HG03025 (cell line): ENCODE measurements at regions not wholly inside any gene's neighbourhood (a gene's known extent, or its start where the extent isn't known, plus 50 kb on each side); places are given as distances from the start of the nearest gene placed in this dataset.

Source experiments
- ATAC-seq: cut with Tn5 transposase; IDR thresholded peaks from one replicate; pipeline ENCODE4 v1.9.1; 2021; ENCODE audit warnings: mild to moderate bottlenecking, moderate library complexity; ENCODE audit not compliant: unreplicated experiment, low FRiP score

DNA sequence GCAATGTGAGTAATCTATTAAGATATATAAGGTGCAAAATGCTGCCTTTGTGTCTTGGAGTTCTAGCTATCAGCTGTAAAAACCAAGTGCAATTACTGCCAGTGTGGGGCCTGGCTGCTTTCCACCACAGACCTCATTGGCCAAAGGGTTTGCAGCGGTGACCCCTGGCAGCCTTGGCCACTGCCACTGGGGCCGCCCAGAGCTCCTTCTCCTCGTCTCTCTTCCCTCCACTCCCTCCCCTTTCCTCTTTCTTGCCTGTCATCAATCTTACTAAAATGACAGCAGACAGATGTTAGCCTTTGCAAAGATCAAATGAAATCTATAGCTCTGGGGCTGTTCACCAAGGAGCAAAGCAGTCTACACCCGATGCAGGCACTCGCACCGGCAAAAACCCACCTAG is 986.3 kb downstream of the BCL11A start:
- ATAC-seq = no peak

DNA sequence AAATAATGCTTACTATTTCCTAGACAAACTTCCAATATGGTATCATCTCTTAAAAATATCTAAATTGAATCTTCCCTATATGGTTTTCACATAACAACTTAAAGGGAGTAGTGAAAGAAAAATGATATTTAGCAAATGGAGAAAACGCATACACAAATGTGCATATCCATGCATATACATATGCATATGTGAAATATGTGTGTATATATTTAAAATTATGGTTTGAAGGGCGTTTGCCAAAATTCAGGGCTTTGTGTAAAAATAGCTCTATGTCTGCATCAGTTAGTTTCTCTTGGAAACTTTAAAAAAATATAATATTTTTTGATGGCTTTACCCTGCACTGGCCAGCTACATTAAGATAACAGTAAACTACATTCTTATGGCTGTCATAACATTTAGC is 986.7 kb downstream of the BCL11A start:
- no peak for ATAC-seq

DNA sequence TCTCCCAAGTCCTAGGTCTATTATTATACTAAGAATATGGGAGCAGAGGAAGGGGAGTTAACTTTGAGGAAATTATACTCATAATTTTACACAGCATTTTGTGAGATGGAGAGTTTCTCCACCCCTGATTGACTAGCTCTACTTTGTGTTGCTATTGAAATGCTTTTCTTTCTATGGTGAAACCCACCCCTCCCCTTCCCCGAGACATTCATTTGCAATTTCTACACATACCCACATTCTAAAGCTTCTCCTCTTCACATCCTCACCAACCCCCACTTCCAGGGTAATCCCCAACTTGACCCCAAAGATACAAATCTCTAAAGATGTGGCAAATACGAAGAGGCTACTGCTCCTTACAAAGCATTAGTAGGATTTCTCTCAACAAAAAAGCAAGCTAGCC is 992.2 kb downstream of the BCL11A start:
- no peak for ATAC-seq

DNA sequence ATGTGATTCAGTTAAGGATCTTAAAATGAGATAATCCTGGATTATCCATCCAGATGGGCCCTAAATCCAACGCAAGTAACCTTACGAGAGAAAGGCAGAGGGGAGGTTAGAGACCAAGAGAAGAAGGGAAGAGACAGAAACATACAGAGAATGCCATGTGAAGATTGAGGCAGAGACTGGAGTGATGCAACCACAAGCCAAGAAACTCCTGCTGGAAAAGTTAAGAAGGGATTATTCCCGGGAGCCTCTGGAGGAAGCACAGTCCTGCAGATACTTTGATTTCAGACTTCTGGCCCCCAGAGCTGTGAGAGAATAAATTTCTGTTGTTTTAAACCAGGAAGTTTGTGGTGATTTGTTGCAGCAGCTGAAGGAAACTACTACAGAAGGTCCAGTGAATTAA is 992.7 kb downstream of the BCL11A start:
- ATAC-seq = no peak

DNA sequence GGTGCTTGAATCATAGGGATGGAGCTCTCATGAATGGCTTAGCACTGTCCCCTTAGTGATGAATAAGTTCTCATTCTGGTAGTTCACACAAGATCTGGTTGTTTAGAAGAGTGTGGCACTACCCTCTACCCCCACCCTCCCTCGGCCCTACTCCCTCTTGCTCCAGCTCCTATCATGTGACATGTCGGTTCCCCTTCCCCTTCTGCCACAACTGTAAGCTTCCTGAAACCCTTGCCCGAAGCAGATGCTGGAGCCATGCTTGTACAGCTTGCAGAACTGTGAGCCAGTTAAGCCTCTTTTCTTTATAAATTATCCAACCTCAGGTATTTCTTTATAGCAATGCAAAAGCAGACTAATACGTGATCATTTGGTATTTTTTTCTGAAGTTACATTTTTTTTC is 1012.6 kb downstream of the BCL11A start:
- ATAC-seq = no peak

DNA sequence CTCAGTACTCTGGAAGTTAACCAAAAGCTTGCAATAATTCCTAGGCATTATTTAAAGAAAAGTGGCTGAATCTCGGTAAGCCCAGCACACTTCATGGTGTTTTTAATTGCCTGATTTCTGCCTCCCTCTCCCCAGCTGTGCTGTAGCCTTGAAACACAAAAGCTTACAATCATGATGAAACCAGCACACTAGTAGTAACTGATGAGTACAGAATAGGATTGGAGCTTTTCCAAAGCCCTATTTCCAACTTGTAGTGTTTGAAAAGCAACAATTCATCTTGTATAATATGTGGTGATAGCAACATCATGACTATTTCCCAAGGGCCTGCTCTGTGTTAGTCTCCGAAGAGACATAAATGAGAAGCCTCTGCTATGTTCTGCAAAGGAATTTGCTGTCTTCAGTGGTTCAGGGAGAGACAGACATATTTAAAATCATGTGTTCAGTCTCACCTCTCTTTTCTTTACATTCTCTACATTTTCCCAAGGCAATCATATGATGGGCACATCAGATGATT is 1015.0 kb downstream of the BCL11A start:
- no peak for ATAC-seq

DNA sequence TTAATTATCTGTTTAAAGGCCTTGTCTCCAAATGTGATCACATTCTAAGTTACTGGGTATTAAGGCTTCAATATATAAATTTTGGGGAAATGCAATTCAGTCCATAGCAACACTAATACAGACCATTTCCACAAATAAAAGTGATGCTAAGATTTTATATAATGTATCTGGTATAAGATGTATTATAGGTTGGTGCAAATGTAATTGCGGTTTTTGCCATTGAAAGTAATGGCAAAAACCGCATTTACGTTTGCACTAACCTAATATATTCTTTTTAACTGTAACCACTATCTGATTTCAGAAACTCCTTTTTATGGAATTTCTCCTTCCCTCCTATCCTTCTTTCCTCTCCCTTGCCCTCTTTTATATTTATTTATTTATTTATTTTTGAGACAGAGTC is 1020.6 kb downstream of the BCL11A start:
- ATAC-seq = no peak

DNA sequence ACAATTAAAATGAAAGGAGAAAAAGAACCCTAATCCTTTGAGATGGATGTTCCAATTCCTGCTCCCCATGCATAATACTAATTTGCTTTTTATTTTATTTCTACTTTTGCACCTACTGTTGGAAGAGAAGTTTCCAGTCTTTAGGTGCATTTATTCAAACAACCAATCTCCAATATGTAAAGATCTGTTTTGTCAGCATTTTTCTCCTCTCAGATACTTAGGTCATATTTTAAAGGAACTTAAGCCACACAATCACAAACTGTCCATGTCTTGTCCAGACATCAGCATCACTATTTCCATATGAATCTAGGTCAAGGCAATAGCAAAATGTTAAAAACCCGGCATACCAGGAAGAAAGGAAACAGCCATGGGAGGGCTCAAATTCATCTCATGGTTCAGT is 1023.2 kb downstream of the BCL11A start:
- ATAC-seq = no peak

DNA sequence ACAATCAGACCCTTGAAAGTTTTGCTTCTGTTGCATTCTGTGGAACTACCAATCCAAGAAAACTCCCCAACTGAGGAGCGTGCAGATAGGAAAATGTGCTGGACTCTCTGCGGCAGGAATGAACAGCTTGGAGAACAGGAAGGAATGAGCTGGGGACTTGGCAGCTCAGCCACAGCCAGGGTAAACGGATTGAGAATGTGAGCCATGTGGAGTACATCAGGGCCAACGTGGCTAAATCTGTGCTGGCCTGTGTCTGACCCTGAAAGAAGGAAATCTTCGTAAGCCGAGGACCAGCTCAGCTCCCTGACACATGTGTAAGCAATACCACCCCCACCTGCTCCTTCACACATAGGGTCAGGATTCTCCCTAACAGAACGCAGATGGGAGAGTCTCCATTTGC is 1023.7 kb downstream of the BCL11A start:
- no peak for ATAC-seq

DNA sequence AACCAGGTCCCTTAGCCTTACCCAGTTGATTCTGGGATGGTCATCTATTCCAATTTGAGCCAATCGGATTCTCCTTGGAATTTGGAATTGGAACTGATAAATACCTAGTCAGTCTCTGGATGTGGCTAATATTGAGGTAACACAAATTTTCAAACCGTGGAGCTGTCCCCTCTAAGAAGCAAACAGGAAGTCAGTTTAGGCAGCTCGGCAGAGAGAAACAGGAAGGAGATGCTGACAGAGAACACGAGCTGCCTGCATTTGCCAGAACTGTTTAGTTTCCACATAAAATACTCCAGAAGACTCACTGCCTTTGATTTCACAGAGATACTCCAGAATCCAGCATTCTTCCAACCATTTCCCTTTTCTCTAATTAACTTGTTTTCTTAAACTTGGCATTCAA is 1024.9 kb downstream of the BCL11A start:
- no peak for ATAC-seq

DNA sequence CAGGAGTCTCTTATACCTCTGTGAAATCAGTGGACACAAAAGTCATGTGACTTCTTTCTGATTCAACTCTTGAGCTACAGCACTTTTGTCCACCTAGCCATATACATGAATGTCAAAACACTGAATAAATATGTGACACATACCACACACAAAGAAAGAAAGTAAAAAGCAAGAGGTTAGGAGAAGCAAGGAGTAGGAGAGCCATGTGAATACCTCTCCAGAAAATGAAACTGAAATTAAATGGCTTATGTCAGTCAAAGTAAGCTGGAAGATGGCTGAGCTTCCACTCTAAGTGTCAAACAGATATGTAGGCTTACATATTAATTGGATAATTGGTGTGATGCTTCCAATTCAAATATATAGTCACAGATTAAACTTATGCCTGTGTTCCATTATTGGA is 1050.5 kb downstream of the BCL11A start:
- ATAC-seq = no peak

DNA sequence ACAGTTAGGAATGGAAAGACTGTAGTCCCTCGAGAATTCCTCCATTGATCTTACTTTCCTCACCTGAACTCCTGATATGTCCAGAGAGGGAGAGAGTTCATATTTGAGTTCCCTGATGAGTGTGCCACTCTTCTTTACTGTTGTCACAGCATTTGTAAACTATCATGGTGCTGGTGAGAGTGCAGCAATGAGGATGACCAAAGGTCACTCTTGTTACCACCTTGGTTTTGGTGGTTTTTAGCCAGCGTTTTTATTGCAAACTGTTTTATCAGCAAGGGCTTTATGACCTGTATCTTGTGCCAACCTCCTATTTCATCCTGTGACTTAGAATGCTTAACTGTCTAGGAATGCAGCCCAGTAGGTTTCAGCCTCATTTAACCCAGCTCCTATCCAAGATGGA is 1062.5 kb downstream of the BCL11A start:
- ATAC-seq = no peak

DNA sequence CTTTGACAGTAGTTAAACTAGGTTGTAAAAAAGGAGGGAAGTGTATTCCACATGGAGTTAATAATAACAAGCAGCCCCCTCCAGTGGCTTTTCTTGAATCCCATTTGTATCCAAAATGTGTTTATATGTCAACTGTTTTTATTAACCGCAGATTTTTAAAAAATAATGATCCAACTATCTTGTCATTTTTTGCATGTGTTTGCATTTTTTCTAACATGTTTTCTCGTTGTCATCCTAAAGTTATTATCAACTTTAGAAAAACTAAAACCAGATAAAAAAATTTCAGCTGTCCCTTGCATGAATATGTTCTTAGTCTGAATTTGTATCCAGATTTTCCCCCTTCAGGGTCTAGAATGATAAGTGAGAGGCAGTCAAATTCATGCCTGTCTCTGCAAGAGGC is 1063.3 kb downstream of the BCL11A start:
- no peak for ATAC-seq

DNA sequence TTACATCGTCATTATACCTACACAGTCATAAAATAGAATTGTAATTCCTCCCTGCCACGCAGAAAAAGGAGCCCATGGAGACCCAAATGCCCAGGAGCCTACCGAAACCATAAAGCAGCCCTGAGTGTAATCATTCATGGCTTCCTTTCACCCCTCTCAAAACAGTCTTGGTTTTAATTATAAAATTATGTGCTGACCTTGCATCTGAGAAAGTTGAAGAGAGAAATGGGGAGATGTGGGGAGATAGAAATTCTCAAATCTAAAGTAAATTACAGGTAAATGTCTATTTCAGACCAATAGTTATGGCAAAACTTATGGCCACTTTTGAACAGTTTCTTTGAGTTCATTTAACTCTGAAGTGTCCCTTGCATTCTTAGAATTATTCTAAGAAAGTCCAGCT is 1068.8 kb downstream of the BCL11A start:
- no peak for ATAC-seq

DNA sequence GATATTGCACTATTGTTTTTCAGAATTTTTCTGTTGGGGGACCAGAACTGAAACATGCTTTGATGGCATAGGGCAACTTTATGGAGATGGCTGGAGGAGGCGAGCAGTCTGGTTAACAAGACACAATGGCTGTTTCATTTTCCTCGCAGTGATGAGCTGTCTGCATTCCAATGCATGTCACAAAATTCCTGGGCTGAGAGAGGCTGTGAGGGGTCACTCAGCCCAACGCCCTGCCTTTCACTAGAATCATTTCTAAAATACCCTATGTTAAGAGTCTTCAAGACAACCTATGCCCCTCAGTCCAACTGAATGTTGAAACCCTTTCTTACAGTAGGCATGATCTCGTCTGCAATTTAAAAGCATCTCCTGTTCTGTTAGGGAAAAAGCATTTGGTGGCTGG is 1090.0 kb downstream of the BCL11A start:
- ATAC-seq = no peak

DNA sequence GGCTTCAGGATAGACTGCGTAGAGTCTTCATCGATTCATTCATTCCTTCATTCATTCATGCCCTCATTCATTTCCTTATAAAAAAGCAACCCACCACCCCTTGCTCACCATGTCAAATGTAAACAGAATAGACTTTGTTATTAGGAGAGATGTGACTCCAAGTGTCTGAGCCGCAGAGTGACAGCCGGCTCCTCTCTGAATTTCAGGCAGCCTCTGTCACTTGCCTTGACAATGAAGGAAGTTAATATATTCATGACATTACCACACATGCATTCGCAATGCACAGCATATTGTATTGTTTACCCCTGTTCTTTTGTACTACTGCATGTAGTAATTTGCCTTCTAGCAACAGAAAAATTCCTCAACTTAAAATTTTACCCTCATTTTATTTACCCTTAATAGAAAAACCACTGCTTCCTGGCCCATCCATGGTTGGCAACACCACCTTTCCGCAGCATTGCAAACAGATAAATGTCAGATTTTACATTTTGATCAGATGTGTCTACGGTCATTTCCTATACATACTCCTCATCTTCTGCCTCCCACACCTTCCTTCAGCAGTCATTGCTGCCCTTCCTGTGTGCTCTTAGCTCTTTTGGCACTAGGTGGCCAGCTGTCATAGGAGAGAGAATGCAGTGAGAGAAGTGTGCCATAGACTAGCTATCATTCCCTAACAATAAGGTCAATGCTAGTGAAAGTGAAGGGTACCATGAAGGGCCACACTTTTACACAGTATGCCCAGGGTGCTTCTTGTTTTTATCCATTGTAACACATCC is 1090.8 kb downstream of the BCL11A start:
- no peak for ATAC-seq

DNA sequence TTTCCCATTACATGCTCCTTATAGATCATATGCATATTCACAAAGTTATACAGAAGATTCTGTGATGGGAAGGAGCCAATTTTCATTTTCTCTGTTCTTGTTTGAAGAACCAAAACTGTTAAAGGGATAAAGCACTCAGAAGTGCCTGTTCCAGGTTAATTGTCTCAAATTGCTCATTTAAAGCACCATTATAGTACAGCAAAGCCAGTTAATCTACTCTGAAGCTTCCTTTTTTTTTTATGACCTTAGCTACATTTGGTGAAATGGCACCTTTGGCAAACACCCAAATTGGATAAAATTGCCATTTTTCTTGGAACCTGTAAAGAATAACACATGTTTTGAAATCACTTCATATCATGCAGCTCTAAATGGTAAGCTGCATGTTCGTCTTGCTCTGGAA is 1092.3 kb downstream of the BCL11A start:
- no peak for ATAC-seq

DNA sequence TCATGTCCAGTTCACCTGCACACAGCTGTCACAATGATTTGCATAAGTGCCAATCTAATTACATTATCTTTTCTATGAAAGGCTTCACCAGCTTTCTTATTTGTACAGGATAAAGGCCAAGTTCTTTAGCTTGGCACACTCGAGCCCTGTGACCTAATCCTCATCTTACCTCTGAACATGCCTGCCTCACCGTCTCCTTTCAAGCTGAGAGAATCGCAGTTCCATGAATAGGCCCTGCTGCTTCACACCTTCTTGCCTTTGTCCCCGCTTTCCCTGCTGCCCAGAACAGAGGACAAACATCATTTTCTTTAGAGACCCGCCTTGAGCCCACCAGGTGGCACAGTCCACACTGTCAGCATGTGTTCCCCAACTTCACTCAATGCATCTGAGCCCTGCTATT is 1094.7 kb downstream of the BCL11A start:
- no peak for ATAC-seq

DNA sequence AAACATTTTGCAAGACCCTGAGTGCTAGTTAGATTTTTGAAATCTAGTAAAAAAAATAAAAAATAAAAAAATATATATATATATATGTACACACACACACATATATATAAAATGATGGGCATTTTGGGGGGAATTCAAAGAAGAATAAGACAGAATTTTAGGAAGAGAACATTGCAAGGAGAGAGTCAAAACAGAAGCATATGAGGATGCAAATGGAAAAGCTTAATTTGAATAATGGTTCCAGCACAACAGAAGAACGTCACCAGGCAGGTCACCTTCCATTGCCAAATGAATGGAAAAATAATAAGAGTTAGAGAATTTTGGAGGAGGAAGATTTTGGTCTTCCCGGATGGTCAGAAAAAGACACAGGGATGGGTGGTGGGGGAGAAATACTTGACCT is 1097.2 kb downstream of the BCL11A start:
- ATAC-seq = no peak

DNA sequence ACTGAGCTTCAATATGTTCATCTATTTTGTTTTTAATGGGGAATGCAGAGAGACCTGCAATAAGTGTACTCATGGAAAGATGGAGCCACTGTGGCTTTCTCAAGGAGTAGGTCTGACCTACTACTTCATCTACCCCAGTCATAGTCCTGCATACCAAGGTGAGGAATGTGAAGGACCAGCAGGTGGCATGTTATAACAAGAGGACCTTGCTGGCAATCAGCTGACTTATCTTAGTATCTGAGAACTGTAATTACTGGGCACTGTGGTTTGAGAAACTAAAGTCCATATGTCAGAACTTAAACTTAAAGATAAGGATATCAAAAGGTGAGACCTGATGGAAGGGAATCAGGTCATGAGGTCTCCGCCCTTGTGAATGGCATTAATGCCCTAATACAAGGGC is 1104.2 kb downstream of the BCL11A start:
- no peak for ATAC-seq

DNA sequence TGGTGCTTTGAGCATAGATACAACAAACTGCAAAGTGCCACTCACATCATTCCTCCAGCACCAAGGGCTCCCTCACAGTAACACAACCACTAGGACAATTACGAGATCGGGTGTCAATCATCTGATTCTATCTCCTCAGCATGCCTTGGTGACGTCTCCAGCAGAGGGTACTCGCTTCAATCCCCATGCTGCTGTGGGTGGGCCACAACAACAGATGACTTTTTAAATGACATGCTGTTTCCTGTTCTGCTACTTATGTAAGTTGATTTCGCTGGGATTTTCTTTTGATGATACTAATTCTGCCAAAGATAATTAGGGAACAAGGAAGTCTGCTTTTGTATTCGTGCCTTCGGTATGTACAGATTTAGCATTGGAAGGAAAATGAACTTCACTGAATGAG is 1113.0 kb downstream of the BCL11A start:
- ATAC-seq = no peak

DNA sequence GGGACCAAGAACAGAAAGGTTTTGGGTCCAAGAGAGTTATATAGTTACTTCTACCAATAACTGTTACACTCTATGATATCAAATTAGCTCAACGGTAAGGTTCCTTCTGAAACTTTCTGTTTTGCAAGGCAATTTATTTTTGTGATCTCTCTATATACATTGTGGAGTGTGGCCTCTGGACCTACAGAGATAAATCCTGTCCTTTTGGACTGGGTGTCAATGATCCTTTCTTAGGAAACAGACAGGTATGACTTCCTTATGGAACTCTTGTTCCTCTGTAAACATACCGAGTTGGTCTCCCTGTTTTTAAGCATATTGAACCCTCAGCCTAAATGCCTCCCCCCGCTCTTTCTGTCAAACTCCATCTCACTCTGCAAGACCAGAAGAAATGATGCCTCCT is 1117.8 kb downstream of the BCL11A start:
- ATAC-seq = no peak

DNA sequence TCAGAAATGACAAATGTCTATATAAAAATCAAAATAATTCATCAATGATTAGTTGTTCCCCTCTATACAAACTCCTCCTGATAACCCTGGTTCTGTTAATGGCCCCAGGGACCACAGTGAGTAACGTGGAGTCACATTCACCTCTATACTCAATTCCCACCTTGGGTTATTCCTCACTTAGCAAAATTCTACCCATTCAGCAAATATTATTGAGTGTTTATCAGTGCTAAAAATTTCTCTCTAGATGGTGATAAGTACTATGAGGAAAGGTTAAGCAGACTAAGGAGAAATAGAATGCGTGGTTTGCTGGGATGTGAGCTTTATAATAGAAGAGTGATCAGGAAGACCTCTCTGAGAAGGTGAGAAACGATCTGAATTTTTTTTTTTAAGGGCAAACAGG is 1124.5 kb downstream of the BCL11A start:
- no peak for ATAC-seq
